ENCODE measurements at regions not wholly inside any gene's neighbourhood (a gene's known extent, or its start where the extent isn't known, plus 50 kb on each side); places are given as distances from the start of the nearest gene placed in this dataset.

DNA sequence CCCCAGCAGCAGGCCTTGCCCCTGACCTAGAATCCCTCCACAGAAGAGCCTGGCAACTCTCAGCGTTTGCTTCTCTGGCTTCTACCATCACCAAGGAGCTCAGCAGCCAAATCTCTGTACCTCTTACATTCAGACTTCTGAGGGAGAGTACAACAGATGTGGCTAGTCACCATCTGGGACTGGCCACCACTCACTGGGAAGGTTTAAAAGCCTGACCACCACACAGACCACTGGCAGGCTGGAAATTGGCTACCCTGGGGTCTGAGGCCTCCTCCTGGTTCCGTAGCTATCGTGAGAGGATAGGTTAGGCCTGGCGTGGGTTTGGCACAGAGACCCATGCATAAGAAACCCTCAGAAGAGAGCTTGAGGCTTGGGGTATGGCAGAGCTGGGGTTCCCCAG lies 478.5 kb upstream of the CADM1 start:
- no peak for TF ChIP-seq ESRRG (CRISPR knock-in tag; IDR thresholded peaks at IDR 0.05)
- no peak for ATAC-seq

DNA sequence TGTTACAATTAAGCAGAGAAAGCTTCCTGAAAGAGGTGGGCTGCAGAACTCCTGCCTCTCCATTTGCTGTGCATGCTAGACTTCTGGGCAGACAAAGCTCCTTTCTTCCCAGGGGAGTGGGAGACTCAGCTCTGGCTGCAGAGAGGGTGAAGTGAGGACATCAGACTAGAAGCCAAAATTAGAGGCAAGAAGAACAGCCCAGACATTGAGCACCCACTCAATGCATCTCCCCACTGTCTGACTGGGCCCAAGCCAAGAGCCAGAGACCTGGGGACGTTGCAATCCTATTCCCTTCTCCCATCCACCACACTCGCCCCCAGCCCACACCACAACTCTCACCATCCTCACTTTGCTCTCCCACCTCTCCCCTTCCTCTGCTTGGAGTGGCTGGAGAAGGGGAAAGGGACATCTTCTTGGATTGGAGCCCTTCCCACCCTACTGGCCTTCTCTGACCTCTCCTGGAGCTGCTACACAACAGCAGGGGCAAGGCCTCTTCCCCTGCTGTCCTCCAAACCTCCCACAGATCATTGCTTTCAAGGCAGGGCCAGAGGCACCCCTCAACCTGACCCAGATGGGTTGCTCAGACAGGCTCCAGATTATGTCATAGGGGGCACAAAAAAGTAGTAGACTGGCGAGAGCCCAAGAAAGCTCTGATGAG lies 477.7 kb upstream of the CADM1 start:
- no peak for TF ChIP-seq ZC3H10 (CRISPR knock-in tag; IDR thresholded peaks at IDR 0.05)
- no peak for TF ChIP-seq TCF4 (CRISPR knock-in tag; IDR thresholded peaks at IDR 0.05; ENCODE audit: borderline replicate concordance)
- TF ChIP-seq CSDC2 (CRISPR knock-in tag; IDR thresholded peaks at IDR 0.05), result no peak
- TF ChIP-seq, protein P1, sequence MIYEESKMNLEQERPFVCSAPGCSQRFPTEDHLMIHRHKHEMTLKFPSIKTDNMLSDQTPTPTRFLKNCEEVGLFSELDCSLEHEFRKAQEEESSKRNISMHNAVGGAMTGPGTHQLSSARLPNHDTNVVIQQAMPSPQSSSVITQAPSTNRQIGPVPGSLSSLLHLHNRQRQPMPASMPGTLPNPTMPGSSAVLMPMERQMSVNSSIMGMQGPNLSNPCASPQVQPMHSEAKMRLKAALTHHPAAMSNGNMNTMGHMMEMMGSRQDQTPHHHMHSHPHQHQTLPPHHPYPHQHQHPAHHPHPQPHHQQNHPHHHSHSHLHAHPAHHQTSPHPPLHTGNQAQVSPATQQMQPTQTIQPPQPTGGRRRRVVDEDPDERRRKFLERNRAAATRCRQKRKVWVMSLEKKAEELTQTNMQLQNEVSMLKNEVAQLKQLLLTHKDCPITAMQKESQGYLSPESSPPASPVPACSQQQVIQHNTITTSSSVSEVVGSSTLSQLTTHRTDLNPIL (CRISPR knock-in tag; IDR thresholded peaks at IDR 0.05; ENCODE audit: low read depth), result no peak
- TF ChIP-seq ZNF70 (CRISPR knock-in tag; IDR thresholded peaks at IDR 0.05), result no peak
- TF ChIP-seq TOX (CRISPR knock-in tag; IDR thresholded peaks at IDR 0.05; ENCODE audit: borderline replicate concordance), result no peak
- TF ChIP-seq RARB (CRISPR knock-in tag; IDR thresholded peaks at IDR 0.05), result no peak
- TF ChIP-seq, protein P2, sequence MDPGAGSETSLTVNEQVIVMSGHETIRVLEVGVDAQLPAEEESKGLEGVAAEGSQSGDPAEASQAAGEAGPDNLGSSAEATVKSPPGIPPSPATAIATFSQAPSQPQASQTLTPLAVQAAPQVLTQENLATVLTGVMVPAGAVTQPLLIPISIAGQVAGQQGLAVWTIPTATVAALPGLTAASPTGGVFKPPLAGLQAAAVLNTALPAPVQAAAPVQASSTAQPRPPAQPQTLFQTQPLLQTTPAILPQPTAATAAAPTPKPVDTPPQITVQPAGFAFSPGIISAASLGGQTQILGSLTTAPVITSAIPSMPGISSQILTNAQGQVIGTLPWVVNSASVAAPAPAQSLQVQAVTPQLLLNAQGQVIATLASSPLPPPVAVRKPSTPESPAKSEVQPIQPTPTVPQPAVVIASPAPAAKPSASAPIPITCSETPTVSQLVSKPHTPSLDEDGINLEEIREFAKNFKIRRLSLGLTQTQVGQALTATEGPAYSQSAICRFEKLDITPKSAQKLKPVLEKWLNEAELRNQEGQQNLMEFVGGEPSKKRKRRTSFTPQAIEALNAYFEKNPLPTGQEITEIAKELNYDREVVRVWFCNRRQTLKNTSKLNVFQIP (CRISPR knock-in tag; IDR thresholded peaks at IDR 0.05; ENCODE audit: borderline replicate concordance, low read depth), result no peak
- no peak for TF ChIP-seq ARNTL (CRISPR knock-in tag; IDR thresholded peaks at IDR 0.05; ENCODE audit: borderline replicate concordance, low read depth)
- no peak for TF ChIP-seq GLIS3 (CRISPR knock-in tag; IDR thresholded peaks at IDR 0.05)
- no peak for TF ChIP-seq ZNF565 (CRISPR knock-in tag; conservative IDR thresholded peaks at IDR 0.05; ENCODE audit: low read depth)
- TF ChIP-seq PPARA (CRISPR knock-in tag; IDR thresholded peaks at IDR 0.05; ENCODE audit: borderline replicate concordance), result no peak
- TF ChIP-seq, protein P3, sequence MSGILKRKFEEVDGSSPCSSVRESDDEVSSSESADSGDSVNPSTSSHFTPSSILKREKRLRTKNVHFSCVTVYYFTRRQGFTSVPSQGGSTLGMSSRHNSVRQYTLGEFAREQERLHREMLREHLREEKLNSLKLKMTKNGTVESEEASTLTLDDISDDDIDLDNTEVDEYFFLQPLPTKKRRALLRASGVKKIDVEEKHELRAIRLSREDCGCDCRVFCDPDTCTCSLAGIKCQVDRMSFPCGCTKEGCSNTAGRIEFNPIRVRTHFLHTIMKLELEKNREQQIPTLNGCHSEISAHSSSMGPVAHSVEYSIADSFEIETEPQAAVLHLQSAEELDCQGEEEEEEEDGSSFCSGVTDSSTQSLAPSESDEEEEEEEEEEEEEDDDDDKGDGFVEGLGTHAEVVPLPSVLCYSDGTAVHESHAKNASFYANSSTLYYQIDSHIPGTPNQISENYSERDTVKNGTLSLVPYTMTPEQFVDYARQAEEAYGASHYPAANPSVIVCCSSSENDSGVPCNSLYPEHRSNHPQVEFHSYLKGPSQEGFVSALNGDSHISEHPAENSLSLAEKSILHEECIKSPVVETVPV (CRISPR knock-in tag; IDR thresholded peaks at IDR 0.05), result no peak
- TF ChIP-seq ISL1 (CRISPR knock-in tag; IDR thresholded peaks at IDR 0.05), result no peak
- no peak for ATAC-seq

DNA sequence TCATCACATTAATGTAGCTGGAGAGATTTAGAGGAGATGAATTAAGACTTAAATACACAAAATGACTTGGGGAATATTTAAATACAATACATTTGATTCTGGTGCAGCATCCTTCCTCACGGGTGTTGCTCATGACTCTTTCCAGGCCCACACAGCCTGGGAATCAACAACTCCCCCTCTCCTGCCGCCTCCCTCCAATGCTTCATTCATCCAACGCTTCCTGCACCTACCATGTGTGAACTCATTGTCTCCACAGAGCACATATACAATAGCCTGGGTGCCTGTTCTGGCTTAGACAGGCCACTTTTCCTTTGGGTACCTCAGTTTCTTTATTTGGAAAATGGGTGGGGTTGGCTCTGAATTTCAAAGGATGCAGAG lies 476.9 kb upstream of the CADM1 start:
- TF ChIP-seq PPARA (CRISPR knock-in tag; IDR thresholded peaks at IDR 0.05; ENCODE audit: borderline replicate concordance), result no peak
- TF ChIP-seq ESRRG (CRISPR knock-in tag; IDR thresholded peaks at IDR 0.05), result no peak
- TF ChIP-seq, protein P1 (CRISPR knock-in tag; IDR thresholded peaks at IDR 0.05; ENCODE audit: low read depth), result no peak
- no peak for TF ChIP-seq ZFP3 (CRISPR knock-in tag; IDR thresholded peaks at IDR 0.05)
- no peak for TF ChIP-seq TOX (CRISPR knock-in tag; IDR thresholded peaks at IDR 0.05; ENCODE audit: borderline replicate concordance)
- TF ChIP-seq, protein P3 (CRISPR knock-in tag; IDR thresholded peaks at IDR 0.05), result no peak
- no peak for TF ChIP-seq ISL1 (CRISPR knock-in tag; IDR thresholded peaks at IDR 0.05)
- TF ChIP-seq ZNF70 (CRISPR knock-in tag; IDR thresholded peaks at IDR 0.05), result no peak
- no peak for TF ChIP-seq TCF4 (CRISPR knock-in tag; IDR thresholded peaks at IDR 0.05; ENCODE audit: borderline replicate concordance)
- TF ChIP-seq, protein P4, sequence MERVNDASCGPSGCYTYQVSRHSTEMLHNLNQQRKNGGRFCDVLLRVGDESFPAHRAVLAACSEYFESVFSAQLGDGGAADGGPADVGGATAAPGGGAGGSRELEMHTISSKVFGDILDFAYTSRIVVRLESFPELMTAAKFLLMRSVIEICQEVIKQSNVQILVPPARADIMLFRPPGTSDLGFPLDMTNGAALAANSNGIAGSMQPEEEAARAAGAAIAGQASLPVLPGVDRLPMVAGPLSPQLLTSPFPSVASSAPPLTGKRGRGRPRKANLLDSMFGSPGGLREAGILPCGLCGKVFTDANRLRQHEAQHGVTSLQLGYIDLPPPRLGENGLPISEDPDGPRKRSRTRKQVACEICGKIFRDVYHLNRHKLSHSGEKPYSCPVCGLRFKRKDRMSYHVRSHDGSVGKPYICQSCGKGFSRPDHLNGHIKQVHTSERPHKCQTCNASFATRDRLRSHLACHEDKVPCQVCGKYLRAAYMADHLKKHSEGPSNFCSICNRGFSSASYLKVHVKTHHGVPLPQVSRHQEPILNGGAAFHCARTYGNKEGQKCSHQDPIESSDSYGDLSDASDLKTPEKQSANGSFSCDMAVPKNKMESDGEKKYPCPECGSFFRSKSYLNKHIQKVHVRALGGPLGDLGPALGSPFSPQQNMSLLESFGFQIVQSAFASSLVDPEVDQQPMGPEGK (CRISPR knock-in tag; IDR thresholded peaks at IDR 0.05; ENCODE audit: borderline replicate concordance), result no peak
- TF ChIP-seq, protein P5, sequence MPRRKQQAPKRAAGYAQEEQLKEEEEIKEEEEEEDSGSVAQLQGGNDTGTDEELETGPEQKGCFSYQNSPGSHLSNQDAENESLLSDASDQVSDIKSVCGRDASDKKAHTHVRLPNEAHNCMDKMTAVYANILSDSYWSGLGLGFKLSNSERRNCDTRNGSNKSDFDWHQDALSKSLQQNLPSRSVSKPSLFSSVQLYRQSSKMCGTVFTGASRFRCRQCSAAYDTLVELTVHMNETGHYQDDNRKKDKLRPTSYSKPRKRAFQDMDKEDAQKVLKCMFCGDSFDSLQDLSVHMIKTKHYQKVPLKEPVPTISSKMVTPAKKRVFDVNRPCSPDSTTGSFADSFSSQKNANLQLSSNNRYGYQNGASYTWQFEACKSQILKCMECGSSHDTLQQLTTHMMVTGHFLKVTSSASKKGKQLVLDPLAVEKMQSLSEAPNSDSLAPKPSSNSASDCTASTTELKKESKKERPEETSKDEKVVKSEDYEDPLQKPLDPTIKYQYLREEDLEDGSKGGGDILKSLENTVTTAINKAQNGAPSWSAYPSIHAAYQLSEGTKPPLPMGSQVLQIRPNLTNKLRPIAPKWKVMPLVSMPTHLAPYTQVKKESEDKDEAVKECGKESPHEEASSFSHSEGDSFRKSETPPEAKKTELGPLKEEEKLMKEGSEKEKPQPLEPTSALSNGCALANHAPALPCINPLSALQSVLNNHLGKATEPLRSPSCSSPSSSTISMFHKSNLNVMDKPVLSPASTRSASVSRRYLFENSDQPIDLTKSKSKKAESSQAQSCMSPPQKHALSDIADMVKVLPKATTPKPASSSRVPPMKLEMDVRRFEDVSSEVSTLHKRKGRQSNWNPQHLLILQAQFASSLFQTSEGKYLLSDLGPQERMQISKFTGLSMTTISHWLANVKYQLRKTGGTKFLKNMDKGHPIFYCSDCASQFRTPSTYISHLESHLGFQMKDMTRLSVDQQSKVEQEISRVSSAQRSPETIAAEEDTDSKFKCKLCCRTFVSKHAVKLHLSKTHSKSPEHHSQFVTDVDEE (CRISPR knock-in tag; IDR thresholded peaks at IDR 0.05), result no peak
- no peak for ATAC-seq
